ENCODE measurements at regions not wholly inside any gene's neighbourhood (a gene's known extent, or its start where the extent isn't known, plus 50 kb on each side); places are given as distances from the start of the nearest gene placed in this dataset.

DNA sequence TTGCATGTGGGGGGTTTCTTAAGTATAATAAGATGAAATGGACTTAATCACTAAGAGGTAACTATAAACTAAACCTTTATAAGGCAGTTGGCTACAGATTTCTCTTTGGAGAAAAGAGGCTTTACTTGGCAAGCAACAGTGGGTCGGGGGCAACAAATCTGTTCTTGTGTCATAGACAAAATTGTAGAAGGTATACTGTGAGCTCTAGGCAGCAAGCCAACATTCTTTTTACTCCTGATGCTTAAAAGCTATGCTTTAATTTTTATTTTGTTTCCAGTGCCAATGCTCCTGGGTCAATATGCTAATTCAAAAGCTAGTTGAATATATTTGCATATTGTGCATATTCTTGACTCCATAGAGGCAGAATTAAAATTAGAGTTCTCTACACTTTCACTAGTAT lies 495.4 kb downstream of the BTBD3 start (continued):
- TF ChIP-seq KDM5A (IDR thresholded peaks at IDR 0.05; ENCODE audit: low read length), result no peak
- TF ChIP-seq TEAD4 (IDR thresholded peaks at IDR 0.05; ENCODE audit: low read depth, low read length), result no peak
- TF ChIP-seq POU5F1 (IDR thresholded peaks at IDR 0.05; ENCODE audit: low read depth, low read length), result no peak

Data from H1 (cell line).